ENCODE measurements at regions not wholly inside any gene's neighbourhood (a gene's known extent, or its start where the extent isn't known, plus 50 kb on each side); places are given as distances from the start of the nearest gene placed in this dataset.

GRCh38 chr5:67292201-67292940 lies 95.8 kb upstream of the CD180 start:
- DNase-seq (ENCODE audit: low spot score): no peak
- Histone ChIP-seq H3K4me1 (ENCODE audit: insufficient read depth) (peaks cover 9% of the 10 kb centered on the region), H3K9me2 (replicated peaks; ENCODE audit: insufficient read depth) (no peaks in the 10 kb centered on the region), H3K9me3 (ENCODE audit: low read depth) (no peaks in the 10 kb centered on the region), H3K27me3 (no peaks in the 10 kb centered on the region), H2AFZ (no peak overlapping the region), H3K79me2 (no peaks in the 10 kb centered on the region), H3K4me3 (no peak overlapping the region), H3K4me2 (no peak overlapping the region), H4K20me1 (ENCODE audit: insufficient read depth, poor library complexity, severe bottlenecking) (no peaks in the 10 kb centered on the region), H3K36me3 (replicated peaks; ENCODE audit: insufficient read depth, low read depth) (no peaks in the 10 kb centered on the region), H3K27ac (no peak overlapping the region)
- 83% methylated on average over 4 of the region's 4 CpGs for WGBS (ENCODE audit: low lambda C conversion rate, missing lambda C conversion rate)
- TF ChIP-seq EZH2phosphoT487 (IDR thresholded peaks at IDR 0.05; ENCODE audit: low read depth, severe bottlenecking, unreplicated experiment) (no peak), EZH2 (IDR thresholded peaks at IDR 0.05; ENCODE audit: borderline replicate concordance) (no peak), CTCF (IDR thresholded peaks at IDR 0.05; ENCODE audit: poor library complexity) (no peak)

GRCh38 chr5:67291671-67292070 lies 95.1 kb upstream of the CD180 start:
- no peaks in the 10 kb centered on the region for H3K27me3 ChIP-seq
- no peak overlapping the region for H2AFZ ChIP-seq
- no peaks in the 10 kb centered on the region for H4K20me1 ChIP-seq (ENCODE audit: insufficient read depth, poor library complexity, severe bottlenecking)
- H3K4me2 ChIP-seq: no peak overlapping the region
- H3K9me3 ChIP-seq (ENCODE audit: low read depth): no peaks in the 10 kb centered on the region
- no peak overlapping the region for H3K27ac ChIP-seq
- no peak for DNase-seq (ENCODE audit: low spot score)
- H3K4me3 ChIP-seq: no peak overlapping the region
- WGBS (ENCODE audit: low lambda C conversion rate, missing lambda C conversion rate): 95% methylated on average over 7 of the region's 7 CpGs
- peaks cover 11% of the 10 kb centered on the region for H3K4me1 ChIP-seq (ENCODE audit: insufficient read depth)
- H3K36me3 ChIP-seq (replicated peaks; ENCODE audit: insufficient read depth, low read depth): no peaks in the 10 kb centered on the region
- TF ChIP-seq CTCF (IDR thresholded peaks at IDR 0.05; ENCODE audit: poor library complexity) (no peak), EZH2phosphoT487 (IDR thresholded peaks at IDR 0.05; ENCODE audit: low read depth, severe bottlenecking, unreplicated experiment) (no peak), EZH2 (IDR thresholded peaks at IDR 0.05; ENCODE audit: borderline replicate concordance) (no peak)
- no peaks in the 10 kb centered on the region for H3K9me2 ChIP-seq (replicated peaks; ENCODE audit: insufficient read depth)
- no peaks in the 10 kb centered on the region for H3K79me2 ChIP-seq

GRCh38 chr5:67291066-67291465 lies 94.5 kb upstream of the CD180 start:
- H3K4me1 ChIP-seq (ENCODE audit: insufficient read depth): peaks cover 11% of the 10 kb centered on the region
- H3K27ac ChIP-seq: no peak overlapping the region
- H2AFZ ChIP-seq: no peak overlapping the region
- DNase-seq (ENCODE audit: low spot score): no peak
- H3K36me3 ChIP-seq (replicated peaks; ENCODE audit: insufficient read depth, low read depth): no peaks in the 10 kb centered on the region
- TF ChIP-seq CTCF (IDR thresholded peaks at IDR 0.05; ENCODE audit: poor library complexity): no peak
- no peak for TF ChIP-seq EZH2phosphoT487 (IDR thresholded peaks at IDR 0.05; ENCODE audit: low read depth, severe bottlenecking, unreplicated experiment)
- no peak for TF ChIP-seq EZH2 (IDR thresholded peaks at IDR 0.05; ENCODE audit: borderline replicate concordance)
- no peaks in the 10 kb centered on the region for H3K27me3 ChIP-seq
- no peaks in the 10 kb centered on the region for H3K9me2 ChIP-seq (replicated peaks; ENCODE audit: insufficient read depth)
- 82% methylated on average over 4 of the region's 4 CpGs for WGBS (ENCODE audit: low lambda C conversion rate, missing lambda C conversion rate)
- H3K9me3 ChIP-seq (ENCODE audit: low read depth): no peaks in the 10 kb centered on the region
- no peak overlapping the region for H3K4me3 ChIP-seq
- no peaks in the 10 kb centered on the region for H4K20me1 ChIP-seq (ENCODE audit: insufficient read depth, poor library complexity, severe bottlenecking)
- H3K79me2 ChIP-seq: no peaks in the 10 kb centered on the region
- H3K4me2 ChIP-seq: no peak overlapping the region

Measured in hepatocyte (in vitro differentiated cells).